Endothelial cell of umbilical vein (primary cell): ENCODE measurements at regions not wholly inside any gene's neighbourhood (a gene's known extent, or its start where the extent isn't known, plus 50 kb on each side); places are given as distances from the start of the nearest gene placed in this dataset.

Experiments used
- CTCF ChIP-seq, 2 donors: IDR thresholded peaks; 1 replicate in 1 of 2; 2 replicates in 1 of 2; pipeline ENCODE4 v1.5.1; 2011; ENCODE audit warnings: low read length in 2 of 2, mild to moderate bottlenecking in 2 of 2, moderate library complexity in 2 of 2, control low read depth in 1 of 2, inconsistent platforms in 1 of 2, low read depth in 1 of 2; ENCODE audit not compliant: insufficient read depth in 1 of 2; ENCODE audit errors: extremely low read depth in 1 of 2
- FOS ChIP-seq: IDR thresholded peaks from 2 replicates; pipeline ENCODE4 v1.6.1; 2011; ENCODE audit warnings: mild to moderate bottlenecking, low read length, moderate library complexity, borderline replicate concordance; ENCODE audit not compliant: insufficient read depth
- POLR2A ChIP-seq: IDR thresholded peaks from 2 replicates; pipeline ENCODE4 v1.6.1; 2012; ENCODE audit warnings: low read depth, mild to moderate bottlenecking, control low read depth, low read length
- POLR2AphosphoS5 ChIP-seq: IDR thresholded peaks from 2 replicates; pipeline ENCODE4 v1.6.1; 2012; ENCODE audit warnings: low read depth, mild to moderate bottlenecking, control low read depth, low read length, moderate library complexity; ENCODE audit not compliant: insufficient read depth

- TF ChIP-seq CTCF (IDR thresholded peaks at IDR 0.05; ENCODE audit: extremely low read depth in 1 of 2, insufficient read depth in 1 of 2, low read depth in 1 of 2, low read length in 2 of 2), result no peak
- TF ChIP-seq POLR2A, result no peak
- TF ChIP-seq POLR2AphosphoS5, result no peak
- no peak for TF ChIP-seq FOS
Measured at GRCh38 chr16:54628796-54629625, 301.7 kb upstream of the IRX5 start.
